Activated naive CD4-positive, alpha-beta T cell treated with anti-CD3 and anti-CD28 coated beads, Interleukin-2, amount 50 U/mL, for 24 hours (primary cell): ENCODE measurements at regions not wholly inside any gene's neighbourhood (a gene's known extent, or its start where the extent isn't known, plus 50 kb on each side); places are given as distances from the start of the nearest gene placed in this dataset.

Experiments used
- H3K27ac Mint-ChIP-seq: one replicate; pipeline ENCODE4 v1.8.0; 2021; ENCODE audit warnings: mild to moderate bottlenecking, mixed read lengths
- H3K27me3 Mint-ChIP-seq: one replicate; pipeline ENCODE4 v1.8.0; 2021; ENCODE audit warnings: mixed read lengths
- H3K36me3 Mint-ChIP-seq: one replicate; pipeline ENCODE4 v1.8.0; 2021; ENCODE audit warnings: mixed read lengths
- H3K4me1 Mint-ChIP-seq: one replicate; pipeline ENCODE4 v1.8.0; 2021; ENCODE audit warnings: mixed read lengths
- H3K4me3 Mint-ChIP-seq: one replicate; pipeline ENCODE4 v1.8.0; 2021; ENCODE audit warnings: mild to moderate bottlenecking, mixed read lengths
- H3K9me3 Mint-ChIP-seq: one replicate; pipeline ENCODE4 v1.8.0; 2021; ENCODE audit warnings: mixed read lengths

GRCh38 chr12:92621833-92622232 lies 81.0 kb upstream of the PLEKHG7 start:
- Mint-ChIP-seq H3K9me3 (no peaks in the 10 kb centered on the region), H3K27me3 (no peaks in the 10 kb centered on the region), H3K36me3 (peaks cover 4% of the 10 kb centered on the region), H3K4me3 (no peak overlapping the region), H3K4me1 (no peaks in the 10 kb centered on the region), H3K27ac (no peak overlapping the region)

DNA sequence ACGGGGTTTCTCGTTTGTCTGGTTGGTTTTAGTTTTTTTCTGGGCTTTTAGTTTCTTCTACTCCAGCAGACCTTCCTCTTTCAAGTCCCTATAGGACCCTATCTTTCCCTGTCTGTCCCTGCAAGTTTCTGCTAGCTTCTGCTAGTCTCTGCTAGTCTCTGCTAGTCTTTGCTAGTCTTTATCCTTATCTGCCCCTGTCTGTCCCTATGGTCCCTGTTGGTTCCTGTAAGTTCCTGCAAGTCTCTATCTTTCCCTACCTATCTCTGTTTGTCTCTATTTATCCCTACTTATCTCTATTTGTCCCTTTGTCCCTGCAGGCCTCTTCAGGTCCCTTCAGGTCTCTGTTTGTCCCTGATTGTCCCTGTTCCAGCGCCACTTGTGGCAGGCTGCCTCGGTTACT lies 81.5 kb upstream of the PLEKHG7 start:
- H3K36me3 Mint-ChIP-seq = peaks cover 4% of the 10 kb centered on the region
- H3K9me3 Mint-ChIP-seq = no peaks in the 10 kb centered on the region
- H3K27me3 Mint-ChIP-seq = no peaks in the 10 kb centered on the region
- H3K27ac Mint-ChIP-seq = no peak overlapping the region
- H3K4me3 Mint-ChIP-seq = no peak overlapping the region
- H3K4me1 Mint-ChIP-seq = no peaks in the 10 kb centered on the region

DNA sequence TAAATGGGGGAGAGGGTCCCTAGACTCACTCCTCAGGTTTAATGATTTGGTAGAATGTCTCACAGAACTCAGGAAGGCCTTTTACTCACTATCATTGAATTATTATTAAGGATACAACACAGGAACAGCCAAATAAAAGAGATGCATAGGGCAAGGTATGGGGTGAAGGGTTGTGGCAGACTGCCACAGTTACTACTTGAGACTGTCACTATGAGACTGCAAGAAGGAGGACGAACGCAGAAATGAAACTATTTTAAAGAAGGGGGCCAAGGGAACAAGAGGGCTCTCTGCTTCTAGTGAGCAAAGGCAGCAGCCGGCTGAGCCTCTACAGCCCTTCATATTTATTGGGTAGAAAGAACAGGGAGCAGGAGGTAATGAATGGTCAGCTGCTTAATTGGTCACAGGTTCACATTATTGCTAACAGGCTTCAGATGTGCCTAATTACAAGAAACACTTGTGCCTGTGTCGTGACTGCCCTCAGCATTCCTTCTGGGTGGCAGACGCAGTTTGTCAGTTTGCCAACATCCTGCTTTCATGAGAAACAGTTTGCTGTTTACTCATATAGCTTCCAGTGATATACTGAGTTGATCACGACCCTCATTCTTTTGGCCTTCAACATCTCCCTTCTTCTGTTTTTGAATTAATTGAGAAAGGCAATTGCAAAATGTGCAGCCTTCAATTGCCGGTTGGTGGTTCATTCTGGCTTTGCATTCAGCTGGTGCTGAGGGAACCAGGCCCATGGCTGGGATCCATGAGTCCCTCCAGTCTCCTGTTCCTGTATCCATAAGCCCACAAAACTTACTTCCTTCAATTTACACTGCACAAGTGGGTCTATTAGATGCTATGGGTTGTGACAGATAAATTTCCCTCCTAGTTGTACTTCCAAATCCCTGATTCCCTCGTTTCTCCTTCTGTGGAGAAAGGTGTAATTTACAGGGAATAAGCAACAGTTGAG lies 82.8 kb upstream of the PLEKHG7 start:
- Mint-ChIP-seq H3K36me3 (peaks cover 4% of the 10 kb centered on the region), H3K4me3 (no peak overlapping the region), H3K27me3 (no peaks in the 10 kb centered on the region), H3K4me1 (no peaks in the 10 kb centered on the region), H3K9me3 (no peaks in the 10 kb centered on the region), H3K27ac (peak overlapping the region; percentile 32)

- Mint-ChIP-seq H3K4me3 (no peak overlapping the region), H3K9me3 (no peaks in the 10 kb centered on the region), H3K36me3 (peaks cover 6% of the 10 kb centered on the region), H3K27ac (no peak overlapping the region), H3K4me1 (no peaks in the 10 kb centered on the region), H3K27me3 (no peaks in the 10 kb centered on the region)
These were observed 83.8 kb upstream of the PLEKHG7 start for GRCh38 chr12:92619026-92619425.

- H3K27me3 Mint-ChIP-seq = no peaks in the 10 kb centered on the region
- no peaks in the 10 kb centered on the region for H3K9me3 Mint-ChIP-seq
- H3K4me1 Mint-ChIP-seq = peaks cover 9% of the 10 kb centered on the region
- no peak overlapping the region for H3K27ac Mint-ChIP-seq
- peaks cover 1% of the 10 kb centered on the region for H3K36me3 Mint-ChIP-seq
- H3K4me3 Mint-ChIP-seq = no peak overlapping the region
These were observed 87.1 kb upstream of the PLEKHG7 start for GRCh38 chr12:92615703-92616102.

DNA sequence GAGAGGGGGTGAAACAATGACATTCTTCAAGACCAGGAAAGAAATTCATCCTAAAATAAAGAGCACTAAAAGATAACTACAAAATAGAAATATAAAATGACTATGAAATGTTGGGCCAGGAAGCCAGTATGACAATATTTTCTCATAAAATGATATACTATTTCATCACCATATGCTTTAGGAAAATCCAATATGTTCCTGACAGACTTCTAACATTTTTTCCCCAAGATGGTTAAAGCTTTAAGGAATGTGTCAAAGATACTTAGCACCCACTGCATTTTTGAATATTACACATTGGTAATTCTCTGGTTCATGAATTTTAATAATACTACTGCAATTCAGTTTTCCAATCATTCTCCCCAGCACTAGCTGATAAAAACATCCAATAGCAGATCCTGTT lies 87.7 kb upstream of the PLEKHG7 start:
- no peaks in the 10 kb centered on the region for H3K27me3 Mint-ChIP-seq
- H3K4me1 Mint-ChIP-seq = peaks cover 15% of the 10 kb centered on the region
- peaks cover 1% of the 10 kb centered on the region for H3K36me3 Mint-ChIP-seq
- no peaks in the 10 kb centered on the region for H3K9me3 Mint-ChIP-seq
- H3K27ac Mint-ChIP-seq = no peak overlapping the region
- no peak overlapping the region for H3K4me3 Mint-ChIP-seq

DNA sequence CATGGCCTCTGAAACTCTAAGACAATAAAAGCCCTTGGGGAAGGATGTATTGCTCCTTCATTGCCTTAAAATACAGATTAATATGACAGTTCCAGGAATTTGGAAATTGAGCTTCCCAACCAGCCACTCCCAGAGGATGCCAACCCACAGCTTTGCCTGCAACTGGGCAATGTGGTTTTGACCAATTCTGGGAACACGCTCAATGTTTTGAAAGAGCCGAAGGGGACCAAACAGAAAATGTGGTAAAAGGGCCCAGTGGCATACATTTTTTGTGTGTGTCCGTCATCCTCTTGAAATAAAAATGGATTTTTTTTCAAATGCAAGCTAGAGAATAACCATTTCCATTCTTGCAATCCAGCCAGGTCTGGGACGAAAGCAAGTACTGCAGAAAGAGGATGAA lies 88.3 kb upstream of the PLEKHG7 start:
- Mint-ChIP-seq H3K4me3 (no peak overlapping the region), H3K9me3 (no peaks in the 10 kb centered on the region), H3K27me3 (no peaks in the 10 kb centered on the region), H3K27ac (no peak overlapping the region), H3K36me3 (peaks cover 1% of the 10 kb centered on the region), H3K4me1 (peaks cover 18% of the 10 kb centered on the region)

DNA sequence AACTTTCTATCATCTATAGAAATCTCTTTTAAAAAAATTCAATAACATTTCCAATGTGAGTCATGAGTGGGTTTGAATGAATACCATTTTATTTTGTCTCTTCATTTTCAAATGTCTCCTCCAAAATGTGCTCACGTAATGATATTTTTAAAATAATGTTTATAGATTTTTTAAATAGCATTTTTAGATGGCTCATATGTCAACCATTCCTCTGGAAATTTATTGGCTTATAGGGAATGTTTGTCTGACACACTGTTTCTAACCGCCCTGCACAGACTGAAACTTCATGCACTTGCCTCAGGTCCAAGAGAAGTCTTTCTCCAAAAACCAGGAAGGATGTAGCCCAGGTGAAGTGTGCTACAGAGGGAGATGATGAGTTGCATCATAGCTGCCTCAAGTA lies 88.8 kb upstream of the PLEKHG7 start:
- Mint-ChIP-seq H3K9me3 (no peaks in the 10 kb centered on the region), H3K27me3 (no peaks in the 10 kb centered on the region), H3K4me1 (peaks cover 20% of the 10 kb centered on the region), H3K36me3 (peaks cover 1% of the 10 kb centered on the region), H3K27ac (no peak overlapping the region), H3K4me3 (no peak overlapping the region)

GRCh38 chr12:92612611-92613010 lies 90.2 kb upstream of the PLEKHG7 start:
- no peaks in the 10 kb centered on the region for H3K27me3 Mint-ChIP-seq
- H3K36me3 Mint-ChIP-seq = peaks cover 1% of the 10 kb centered on the region
- no peaks in the 10 kb centered on the region for H3K9me3 Mint-ChIP-seq
- H3K4me1 Mint-ChIP-seq = peaks cover 31% of the 10 kb centered on the region
- no peak overlapping the region for H3K4me3 Mint-ChIP-seq
- H3K27ac Mint-ChIP-seq = peak overlapping the region; percentile 12

DNA sequence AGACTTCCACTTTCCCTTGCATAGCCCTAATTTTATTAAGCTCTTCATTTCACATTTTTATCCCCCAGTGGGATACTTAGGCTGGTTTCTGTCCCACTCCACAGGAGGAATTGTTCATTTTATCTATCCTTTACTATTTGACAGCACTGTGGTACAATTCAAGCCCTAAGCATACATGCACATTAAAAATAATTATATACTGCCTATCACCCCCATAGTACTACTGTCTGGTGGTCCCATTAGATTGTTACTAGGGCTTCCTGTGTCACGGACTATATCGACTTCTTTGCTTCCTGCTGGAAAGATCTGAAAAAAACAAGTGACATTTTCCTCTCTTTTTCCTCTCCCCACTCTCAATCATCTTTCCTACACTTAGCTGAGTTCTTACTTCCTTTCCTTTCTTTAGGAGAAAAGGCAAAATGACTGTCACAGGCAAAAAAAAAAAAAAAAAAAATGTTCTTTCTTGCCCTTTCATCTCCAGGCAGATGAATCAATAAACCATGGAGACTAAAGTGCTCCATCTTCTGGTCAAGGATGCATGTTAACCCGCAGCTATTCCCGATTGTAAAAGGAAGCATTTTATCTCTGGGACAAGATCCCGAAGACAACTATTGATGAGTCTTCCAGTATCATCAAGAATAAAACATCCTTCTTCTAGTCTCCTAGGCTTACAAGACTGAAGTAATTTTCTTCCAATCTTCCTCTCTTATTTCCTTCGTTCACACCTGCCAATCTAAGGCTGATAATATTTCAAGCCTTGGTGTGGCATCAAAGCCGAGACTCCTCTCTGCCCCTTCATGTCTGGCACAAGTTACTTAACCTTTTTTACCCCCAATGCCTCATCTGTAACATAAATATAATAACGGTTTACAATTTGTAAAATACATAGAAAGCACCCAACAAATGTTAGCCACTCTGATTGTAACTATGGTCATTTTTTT lies 94.4 kb upstream of the PLEKHG7 start:
- Mint-ChIP-seq H3K36me3 (no peaks in the 10 kb centered on the region), H3K4me3 (peak overlapping the region; percentile 84), H3K9me3 (no peaks in the 10 kb centered on the region), H3K4me1 (peaks cover 54% of the 10 kb centered on the region), H3K27ac (peak overlapping the region; percentile 98), H3K27me3 (no peaks in the 10 kb centered on the region)

DNA sequence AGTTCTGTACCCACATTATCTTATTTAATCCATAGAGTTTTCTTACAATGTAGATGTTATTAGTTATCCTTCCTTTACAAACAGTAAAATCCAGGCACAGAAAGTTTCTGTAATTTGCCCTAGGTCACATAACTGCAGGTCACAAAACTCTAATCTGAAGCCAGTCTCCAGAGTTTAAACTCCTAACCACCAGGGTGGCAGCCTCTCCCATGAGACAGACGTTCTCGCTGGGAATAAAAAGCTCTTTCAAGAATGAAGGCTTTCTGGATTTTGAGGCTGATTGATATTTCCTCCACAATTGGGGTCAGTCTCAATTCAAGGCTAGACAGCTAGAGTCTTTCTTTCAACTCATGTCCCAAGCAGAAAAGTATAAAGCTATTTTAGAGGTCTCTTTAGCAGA lies 95.8 kb upstream of the PLEKHG7 start:
- no peaks in the 10 kb centered on the region for H3K27me3 Mint-ChIP-seq
- peaks cover 5% of the 10 kb centered on the region for H3K36me3 Mint-ChIP-seq
- peak overlapping the region; percentile 46 for H3K27ac Mint-ChIP-seq
- peaks cover 66% of the 10 kb centered on the region for H3K4me1 Mint-ChIP-seq
- H3K4me3 Mint-ChIP-seq = no peak overlapping the region
- peaks cover 6% of the 10 kb centered on the region for H3K9me3 Mint-ChIP-seq

- Mint-ChIP-seq H3K4me1 (peaks cover 75% of the 10 kb centered on the region), H3K9me3 (peaks cover 8% of the 10 kb centered on the region), H3K27ac (peak overlapping the region; percentile 51), H3K36me3 (peaks cover 10% of the 10 kb centered on the region), H3K27me3 (no peaks in the 10 kb centered on the region), H3K4me3 (no peak overlapping the region)
These were observed 97.1 kb upstream of the PLEKHG7 start for GRCh38 chr12:92605621-92606170.

DNA sequence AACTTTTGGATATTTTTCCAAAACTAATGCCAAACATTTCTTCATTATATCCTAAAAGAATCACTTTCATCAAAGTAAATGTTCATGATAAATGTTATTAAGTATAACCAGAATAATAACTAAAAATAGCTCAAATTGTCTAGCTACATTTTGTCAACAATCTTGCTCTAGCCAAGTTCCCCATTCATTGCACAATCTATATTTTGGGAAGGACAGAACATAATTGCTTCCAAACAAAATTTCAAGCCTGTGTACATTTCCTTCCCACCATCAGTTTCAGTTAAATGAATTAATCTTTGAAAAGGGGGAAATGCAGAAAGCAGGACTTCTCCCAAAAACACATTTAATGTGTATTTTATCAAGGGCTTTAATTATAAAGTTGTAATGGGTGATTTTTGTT lies 98.0 kb upstream of the PLEKHG7 start:
- peak overlapping the region; percentile 92 for H3K27ac Mint-ChIP-seq
- H3K4me3 Mint-ChIP-seq = no peak overlapping the region
- H3K9me3 Mint-ChIP-seq = peaks cover 11% of the 10 kb centered on the region
- H3K36me3 Mint-ChIP-seq = peaks cover 13% of the 10 kb centered on the region
- no peaks in the 10 kb centered on the region for H3K27me3 Mint-ChIP-seq
- peaks cover 72% of the 10 kb centered on the region for H3K4me1 Mint-ChIP-seq

GRCh38 chr12:92603741-92604432 lies 98.9 kb upstream of the PLEKHG7 start:
- Mint-ChIP-seq H3K4me1 (peaks cover 75% of the 10 kb centered on the region), H3K36me3 (peaks cover 20% of the 10 kb centered on the region), H3K27ac (peak overlapping the region; percentile 92), H3K4me3 (peak overlapping the region; percentile 56), H3K27me3 (no peaks in the 10 kb centered on the region), H3K9me3 (peaks cover 19% of the 10 kb centered on the region)
